Fibroblast of skin of back (primary cell): ENCODE measurements at regions not wholly inside any gene's neighbourhood (a gene's known extent, or its start where the extent isn't known, plus 50 kb on each side); places are given as distances from the start of the nearest gene placed in this dataset.
"Not testable (repeated sequence)": the region's sequence is repeated elsewhere in the genome, so short reads cannot be mapped to it uniquely, and the experiment has no call there.

Source experiments
- DNase-seq: peaks from one replicate; pipeline ENCODE4 v3.0.0-alpha.2; 2013

- DNase-seq = peak; percentile 13
Observed at GRCh38 chr10:123380491-123381085, 226.4 kb downstream of the BUB3 start.

GRCh38 chr10:123381224-123381623 lies 227.0 kb downstream of the BUB3 start:
- DNase-seq = peak; percentile 6

GRCh38 chr10:123382491-123382890 lies 228.3 kb downstream of the BUB3 start:
- no peak for DNase-seq

GRCh38 chr10:123385508-123386080 lies 231.4 kb downstream of the BUB3 start:
- DNase-seq = no peak

- no peak for DNase-seq
Observed at GRCh38 chr10:123389520-123389919, 235.3 kb downstream of the BUB3 start.

- no peak for DNase-seq
Observed at GRCh38 chr10:123390332-123390731, 236.1 kb downstream of the BUB3 start.

- DNase-seq = no peak
Observed at GRCh38 chr10:123390874-123391273, 236.7 kb downstream of the BUB3 start.

GRCh38 chr10:123391275-123392028 lies 237.2 kb downstream of the BUB3 start:
- DNase-seq = no peak

GRCh38 chr10:123392182-123392963 lies 238.2 kb downstream of the BUB3 start:
- no peak for DNase-seq

GRCh38 chr10:123393170-123393569 lies 239.0 kb downstream of the BUB3 start:
- no peak for DNase-seq

GRCh38 chr10:123394382-123394781 lies 240.2 kb downstream of the BUB3 start:
- no peak for DNase-seq

- DNase-seq = not testable (repeated sequence)
Observed at GRCh38 chr10:123395234-123395633, 241.0 kb downstream of the BUB3 start.

- no peak for DNase-seq
Observed at GRCh38 chr10:123395906-123396305, 241.7 kb downstream of the BUB3 start.

GRCh38 chr10:123398180-123398591 lies 244.0 kb downstream of the BUB3 start:
- no peak for DNase-seq

- DNase-seq = no peak
Observed at GRCh38 chr10:123398756-123399155, 244.6 kb downstream of the BUB3 start.

- DNase-seq = no peak
Observed at GRCh38 chr10:123399276-123399839, 245.2 kb downstream of the BUB3 start.

- DNase-seq = no peak
Observed at GRCh38 chr10:123402021-123402420, 247.8 kb downstream of the BUB3 start.

GRCh38 chr10:123402656-123403055 lies 248.5 kb downstream of the BUB3 start:
- no peak for DNase-seq

- no peak for DNase-seq
Observed at GRCh38 chr10:123404357-123404756, 250.2 kb downstream of the BUB3 start.

- DNase-seq = peak; percentile 17
Observed at GRCh38 chr10:123408660-123409059, 254.5 kb downstream of the BUB3 start.

- DNase-seq = no peak
Observed at GRCh38 chr10:123409426-123409825, 255.2 kb downstream of the BUB3 start.

- DNase-seq = no peak
Observed at GRCh38 chr10:123409884-123410283, 255.7 kb downstream of the BUB3 start.

GRCh38 chr10:123413353-123413752 lies 252.8 kb upstream of the GPR26 start:
- DNase-seq = no peak
